HG03460 (cell line): ENCODE measurements at regions not wholly inside any gene's neighbourhood (a gene's known extent, or its start where the extent isn't known, plus 50 kb on each side); places are given as distances from the start of the nearest gene placed in this dataset.
"Not testable (repeated sequence)": the region's sequence is repeated elsewhere in the genome, so short reads cannot be mapped to it uniquely, and the experiment has no call there.

Source experiments
- ATAC-seq: cut with Tn5 transposase; IDR thresholded peaks from one replicate; pipeline ENCODE4 v1.9.1; 2021; ENCODE audit not compliant: unreplicated experiment

DNA sequence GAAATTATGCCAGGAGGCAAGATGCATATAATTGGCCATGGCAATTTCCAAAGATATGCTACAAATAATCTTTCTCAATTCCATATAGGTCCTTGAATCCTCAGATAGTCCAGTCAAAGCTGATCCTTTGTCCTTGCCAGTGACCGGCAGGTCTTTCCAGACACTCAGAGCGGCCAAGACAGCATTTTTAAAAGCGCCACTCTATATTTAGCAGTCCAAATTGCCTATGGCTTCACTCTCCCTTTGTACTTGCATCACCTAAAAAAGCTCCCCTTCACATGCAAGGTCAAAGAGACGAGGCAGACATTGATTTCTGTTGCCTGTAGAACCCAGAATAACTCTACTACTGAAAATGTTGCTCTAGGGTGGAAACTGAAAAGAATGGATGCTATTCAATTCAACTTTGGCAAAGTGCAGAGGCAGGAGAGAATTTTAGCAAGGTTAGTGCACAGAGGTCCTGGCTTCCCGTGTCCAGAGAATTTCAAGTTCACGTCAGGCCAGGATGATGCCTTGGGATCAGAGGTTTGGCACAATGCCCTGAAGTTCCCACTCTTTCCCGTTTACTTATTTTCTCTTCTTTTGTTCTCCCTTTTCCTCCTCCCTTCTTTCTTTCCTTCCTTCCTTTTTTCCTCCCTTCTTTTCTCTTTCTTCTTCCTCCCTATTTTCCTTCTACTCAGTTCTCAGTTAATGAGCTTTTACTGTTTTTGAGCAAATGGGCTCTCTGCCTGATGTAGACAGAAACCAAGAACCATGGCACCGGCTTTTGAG lies 108.5 kb downstream of the KCNK1 start:
- ATAC-seq: no peak

DNA sequence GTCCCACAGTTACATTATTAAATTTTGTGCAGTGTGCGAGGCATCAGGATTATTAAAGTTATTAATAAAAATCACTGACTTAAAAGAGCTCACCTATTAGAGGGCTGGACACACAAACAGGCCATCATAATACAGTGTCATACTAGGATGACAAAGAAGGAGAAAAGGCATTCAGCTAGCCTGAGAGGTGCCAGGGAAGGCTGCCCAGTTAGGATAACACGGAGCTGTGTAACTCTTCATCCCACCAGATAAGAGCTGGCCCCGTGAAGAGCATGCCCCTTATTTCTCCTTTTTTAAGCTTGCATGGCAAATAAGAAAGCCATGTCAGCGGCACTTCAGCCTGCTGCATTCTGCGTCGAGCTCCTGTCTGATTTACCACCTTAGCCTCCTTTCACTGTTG lies 109.5 kb downstream of the KCNK1 start:
- no peak for ATAC-seq

DNA sequence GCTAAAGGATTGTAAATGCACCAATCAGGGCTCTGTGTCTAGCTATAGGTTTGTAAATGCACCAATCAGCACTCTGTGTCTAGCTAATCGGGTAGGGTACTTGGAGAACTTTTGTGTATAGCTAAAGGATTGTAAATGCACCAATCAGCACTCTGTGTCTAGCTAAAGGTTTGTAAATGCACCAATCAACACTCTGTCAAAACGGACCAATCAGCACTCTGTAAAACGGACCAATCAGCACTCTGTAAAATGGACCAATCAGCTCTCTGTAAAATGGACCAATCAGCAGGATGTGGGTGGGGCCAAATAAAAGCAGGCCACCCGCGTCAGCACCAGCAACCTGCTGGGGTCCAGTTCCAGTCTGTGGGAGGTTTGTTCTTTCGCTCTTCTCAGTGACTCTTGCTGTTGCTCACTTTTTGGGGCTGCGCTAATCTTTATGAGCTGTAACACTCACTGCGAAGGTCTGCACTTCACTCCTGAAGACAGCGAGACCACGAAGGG lies 110.3 kb downstream of the KCNK1 start:
- not testable (repeated sequence) for ATAC-seq

DNA sequence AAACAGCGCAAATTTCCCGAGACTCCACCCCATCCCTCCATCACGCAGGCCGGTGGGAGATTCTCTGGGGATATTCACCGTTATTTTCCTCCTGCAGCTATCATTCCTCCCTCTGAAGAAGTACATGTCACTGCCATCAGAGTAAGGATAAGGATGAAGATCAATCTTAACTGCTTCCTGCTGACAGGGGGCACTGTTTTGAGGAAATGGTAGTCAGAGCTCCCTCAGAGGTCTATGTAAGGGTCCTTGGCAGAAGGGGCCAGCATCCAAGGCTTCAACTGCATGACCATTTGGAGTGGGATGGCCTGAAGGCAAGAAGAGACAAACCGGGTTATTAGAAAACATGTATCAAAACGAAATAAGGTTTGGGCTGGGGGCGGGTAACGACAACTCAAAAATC lies 111.5 kb downstream of the KCNK1 start:
- ATAC-seq: no peak

DNA sequence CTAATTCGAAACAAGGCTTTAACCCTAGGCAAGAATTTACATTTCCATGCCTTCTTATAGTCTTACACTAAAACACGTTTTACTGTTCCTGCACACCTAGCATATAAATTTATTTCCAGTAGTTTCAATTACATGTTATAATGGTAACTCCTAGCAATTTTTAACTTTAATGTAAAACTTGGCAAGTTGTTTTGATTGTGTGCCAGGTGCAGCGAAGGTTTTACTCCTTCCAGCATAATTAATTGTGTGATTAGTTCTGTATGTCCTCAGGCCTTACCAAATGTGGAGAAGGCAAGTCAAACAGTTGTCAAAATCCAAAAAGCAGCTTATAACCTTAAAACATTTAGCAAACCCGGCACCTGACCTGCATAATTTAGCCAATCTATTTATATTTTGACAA lies 114.8 kb downstream of the KCNK1 start:
- ATAC-seq: no peak

DNA sequence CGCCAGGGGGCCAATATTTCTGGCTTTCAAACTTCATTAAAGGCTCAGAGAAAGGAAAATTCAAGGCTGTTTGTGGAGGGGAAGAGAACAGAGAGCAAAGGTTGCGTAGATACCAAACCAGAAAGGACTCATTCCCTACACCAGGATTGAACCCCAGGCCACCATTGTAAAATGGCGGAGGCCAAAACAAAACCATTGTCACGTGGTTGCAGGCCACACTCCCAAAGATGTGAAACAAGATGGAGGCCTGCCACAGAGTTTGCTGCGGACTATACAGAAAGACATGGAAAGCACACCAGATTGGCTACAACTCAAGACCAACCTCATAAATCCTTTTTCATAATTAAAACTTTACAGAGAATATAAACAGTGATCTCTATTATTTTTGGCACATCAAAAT lies 116.5 kb downstream of the KCNK1 start:
- ATAC-seq: no peak

DNA sequence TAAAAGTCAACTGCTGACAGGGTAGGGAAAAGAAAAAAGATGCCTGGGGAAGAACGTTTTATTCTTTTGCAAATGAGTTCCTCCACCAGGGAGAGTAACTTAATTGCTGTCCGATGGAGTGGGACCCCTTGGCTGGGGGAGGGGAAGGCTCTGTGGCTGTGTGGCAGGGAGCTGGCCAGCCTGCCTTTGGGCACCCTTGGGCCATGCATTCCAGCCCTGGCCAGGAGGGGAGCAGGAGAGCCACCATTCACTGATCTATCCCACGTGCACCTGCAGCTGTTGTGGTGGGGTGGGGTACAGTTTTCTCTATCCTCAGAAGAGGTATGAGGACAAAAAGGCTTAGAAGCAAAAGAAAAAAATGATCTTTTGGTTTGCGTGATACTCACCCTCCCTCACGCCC lies 116.9 kb downstream of the KCNK1 start:
- no peak for ATAC-seq

DNA sequence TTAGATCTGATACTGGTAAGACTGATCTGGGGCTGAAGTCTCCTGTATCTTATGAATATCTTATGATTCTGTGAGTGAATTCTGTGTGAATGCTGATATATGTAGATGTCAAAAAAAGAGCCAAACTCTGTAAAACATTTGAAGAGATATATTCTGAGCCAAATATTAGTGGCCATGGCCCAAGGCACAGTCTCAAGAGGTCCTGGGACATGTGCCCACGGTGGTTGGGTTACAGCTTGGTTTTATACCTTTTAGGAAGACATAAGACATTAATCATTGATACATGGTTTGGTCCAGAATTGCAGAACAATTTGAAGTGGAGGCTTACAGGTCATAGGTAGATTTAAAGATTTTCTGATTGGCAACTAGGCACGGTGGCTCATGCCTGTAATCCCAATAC lies 118.3 kb downstream of the KCNK1 start:
- ATAC-seq: no peak

DNA sequence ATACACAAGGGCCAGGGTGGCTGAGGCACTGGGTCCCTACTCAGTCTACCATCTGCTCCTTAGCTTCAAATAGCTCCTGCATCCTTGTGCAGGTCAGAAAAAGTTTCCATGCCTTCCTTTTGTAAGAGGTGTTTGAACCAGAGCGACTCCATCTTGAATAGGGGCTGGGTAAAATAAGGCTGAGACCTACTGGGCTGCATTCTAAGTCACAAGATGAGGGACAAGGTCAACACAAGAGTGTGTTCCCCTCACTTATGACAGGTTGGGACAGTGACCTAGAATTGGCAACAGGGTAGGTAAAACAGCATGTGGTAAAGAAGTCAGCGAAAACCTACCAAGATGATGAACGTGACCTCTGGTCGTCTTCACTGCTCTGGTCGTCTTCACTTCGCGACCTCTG lies 120.5 kb downstream of the KCNK1 start:
- ATAC-seq: no peak

DNA sequence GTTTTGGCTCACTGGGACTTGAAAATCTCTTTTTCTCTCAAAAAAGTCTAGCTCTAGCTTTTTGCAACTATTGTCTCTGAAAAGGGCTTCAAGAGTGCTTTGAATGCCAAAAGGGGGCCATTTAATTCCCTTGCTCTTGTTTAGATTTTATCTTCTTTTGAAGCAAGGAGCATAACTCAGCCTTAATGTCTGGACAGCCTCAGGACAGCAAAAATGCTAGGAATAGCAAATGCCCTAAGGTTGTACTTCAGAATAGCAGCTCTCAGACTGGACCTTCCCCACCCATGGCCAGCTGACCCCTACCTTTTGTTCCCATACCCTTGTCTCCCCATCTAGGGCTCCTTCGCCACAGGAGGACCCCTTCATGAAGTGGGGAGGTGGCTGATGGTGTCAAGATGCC lies 121.4 kb downstream of the KCNK1 start:
- ATAC-seq: no peak

DNA sequence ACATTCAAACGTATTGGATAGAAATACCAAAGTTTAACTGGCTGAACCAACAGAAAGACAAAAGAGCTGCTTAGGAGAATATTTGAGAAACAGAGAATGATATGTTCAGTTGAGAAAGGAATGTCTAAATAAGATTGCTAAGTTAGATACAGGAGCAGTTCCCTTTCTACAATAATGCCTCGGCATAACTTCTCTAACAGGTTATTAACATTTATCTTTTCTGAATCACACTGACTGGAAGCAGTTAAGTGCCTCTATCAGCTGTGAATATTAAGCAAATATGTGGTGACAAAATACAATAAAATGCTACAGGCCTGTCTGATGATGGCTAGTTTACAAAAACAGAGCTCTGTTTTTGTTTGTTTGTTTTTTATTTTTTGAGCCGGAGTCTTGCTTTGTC lies 121.9 kb downstream of the KCNK1 start:
- ATAC-seq: no peak

DNA sequence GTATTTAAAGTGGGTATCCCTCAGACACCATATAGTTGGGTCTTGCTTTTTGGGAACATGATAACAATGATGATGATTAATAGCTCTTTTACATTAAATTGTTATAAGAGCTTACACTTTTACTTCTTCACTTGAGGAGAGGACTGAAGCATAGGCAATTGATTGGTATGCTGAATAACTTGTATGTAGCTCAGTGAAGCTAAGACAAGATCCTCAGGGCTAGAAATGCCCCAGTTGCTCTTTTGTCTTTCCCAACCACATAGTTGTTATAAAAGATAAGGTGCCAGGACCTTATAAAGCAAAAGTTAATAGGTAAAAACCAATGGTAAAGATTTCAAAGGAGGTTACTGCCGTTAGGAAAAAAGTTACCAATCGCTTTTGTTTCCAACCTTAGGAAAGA lies 123.4 kb downstream of the KCNK1 start:
- ATAC-seq: no peak

DNA sequence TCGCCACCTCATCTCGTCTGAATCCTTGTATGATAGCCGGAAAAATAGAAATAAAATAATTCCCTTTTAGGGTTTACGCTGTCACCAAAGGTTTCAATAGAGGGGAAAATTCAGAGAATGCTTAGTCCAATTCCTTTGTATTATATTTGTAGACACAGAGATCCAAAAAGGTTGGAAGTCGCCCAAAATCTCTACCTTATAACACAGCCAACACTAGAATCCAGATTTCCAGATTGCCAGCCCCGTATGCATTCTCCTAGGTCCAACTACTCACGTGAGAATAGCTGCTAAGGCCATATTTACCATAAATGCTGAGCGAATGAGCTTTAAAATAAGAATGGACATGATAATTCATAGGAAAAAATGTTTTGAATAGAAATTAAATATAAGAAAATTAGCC lies 124.5 kb downstream of the KCNK1 start:
- no peak for ATAC-seq

DNA sequence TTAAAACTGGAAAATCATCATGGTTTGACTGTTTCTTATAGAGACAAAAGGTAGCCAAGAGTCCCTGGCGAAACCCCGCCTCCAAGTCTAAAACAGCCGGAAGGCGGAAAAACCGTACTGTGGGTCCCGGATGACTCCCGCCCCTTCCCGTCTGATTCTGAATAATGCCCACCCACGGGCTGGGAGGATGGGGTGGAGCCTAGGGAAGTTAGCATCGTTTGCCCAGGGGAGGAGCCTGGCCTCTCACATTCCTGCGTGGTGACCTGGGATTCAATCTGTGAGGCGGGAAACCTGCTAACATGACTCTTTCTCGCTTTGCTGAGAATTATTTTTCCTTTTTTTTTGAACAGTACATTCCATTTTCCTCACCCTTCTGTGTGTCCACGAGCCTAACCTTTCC lies 124.9 kb downstream of the KCNK1 start:
- no peak for ATAC-seq

DNA sequence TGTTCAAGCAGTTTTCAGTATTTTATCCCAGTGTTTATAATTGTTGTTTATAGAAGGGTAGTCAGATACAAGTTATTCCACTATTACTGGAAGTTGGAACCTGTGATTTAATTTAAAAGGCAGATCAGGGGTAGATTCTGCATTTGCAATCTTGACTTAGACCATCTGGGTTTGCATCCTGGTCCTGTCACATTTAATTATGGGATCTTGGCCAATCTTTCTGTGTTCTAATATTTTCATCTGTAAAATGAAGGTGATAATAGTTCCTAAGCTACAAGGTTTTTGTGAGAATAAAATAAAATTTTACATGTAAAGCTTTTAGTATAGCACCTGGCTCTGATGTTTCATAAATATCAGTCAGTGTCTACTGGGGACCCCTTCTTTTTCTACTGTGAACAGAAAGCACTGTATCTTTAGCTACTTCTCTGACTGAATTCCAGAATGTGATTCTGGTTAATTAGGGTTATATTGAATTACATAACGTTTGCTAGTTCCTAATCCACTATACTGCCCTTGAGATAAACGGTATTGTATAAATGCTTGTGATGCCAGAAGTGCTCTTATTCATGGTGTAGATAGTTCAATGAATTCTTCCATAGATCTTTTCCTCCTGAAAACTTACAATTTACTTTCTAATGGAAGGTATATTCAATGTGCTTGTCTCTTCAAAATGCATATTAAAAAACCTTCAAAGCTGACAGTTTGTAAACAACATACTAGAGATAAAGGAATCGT lies 131.0 kb downstream of the KCNK1 start:
- ATAC-seq: no peak

DNA sequence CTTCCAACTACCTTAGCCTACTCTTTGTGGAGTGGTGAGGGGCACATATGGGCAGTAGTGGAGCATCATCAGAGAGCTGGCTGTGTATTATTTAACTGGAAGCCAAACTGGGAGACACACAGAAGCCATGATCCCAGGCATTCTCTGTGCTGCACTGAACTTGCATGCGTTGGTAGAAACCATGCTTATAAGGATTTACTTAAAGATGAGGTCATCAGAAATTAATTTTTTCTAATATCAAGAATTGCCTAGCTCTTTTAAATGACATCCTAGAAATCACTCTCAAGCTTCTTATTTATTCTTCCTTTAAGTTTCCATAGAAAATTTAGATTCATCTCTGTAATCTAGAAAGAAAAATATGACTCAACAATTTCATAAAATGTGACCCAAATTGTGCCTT lies 136.2 kb downstream of the KCNK1 start:
- no peak for ATAC-seq

DNA sequence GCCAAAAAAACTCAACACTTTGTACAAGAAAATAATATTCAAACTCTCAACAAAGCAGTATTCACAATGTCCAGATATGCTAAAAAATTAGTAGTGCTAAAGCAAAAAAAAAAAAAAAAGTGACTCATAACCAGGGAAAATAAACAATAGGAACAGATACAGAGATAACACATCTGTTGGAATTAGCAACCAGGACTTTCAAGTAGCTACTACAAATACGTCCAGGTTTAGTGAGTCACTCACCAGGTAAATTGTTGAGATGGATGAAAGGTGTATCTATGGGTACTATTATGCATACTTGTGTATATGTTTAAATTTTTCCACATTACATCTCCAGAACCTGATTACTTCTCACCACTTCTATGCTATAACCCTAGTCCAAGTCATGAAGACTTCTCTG lies 144.8 kb upstream of the SLC35F3 start:
- ATAC-seq: no peak

DNA sequence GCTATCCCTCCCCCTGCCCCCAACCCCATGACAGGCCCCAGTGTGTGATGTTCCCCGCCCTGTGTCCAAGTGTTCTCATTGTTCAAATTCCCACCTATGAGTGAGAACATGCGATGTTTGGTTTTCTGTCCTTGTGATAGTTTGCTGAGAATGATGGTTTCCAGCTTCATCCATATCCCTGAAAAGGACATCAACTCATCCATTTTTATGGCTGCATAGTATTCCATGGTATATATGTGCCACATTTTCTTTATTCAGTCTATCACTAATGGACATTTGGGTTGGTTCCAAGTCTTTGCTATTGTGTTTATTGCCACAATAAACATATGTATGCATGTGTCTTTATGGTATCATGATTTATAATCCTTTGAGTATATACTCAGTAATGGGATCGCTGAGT lies 140.2 kb upstream of the SLC35F3 start:
- not testable (repeated sequence) for ATAC-seq

DNA sequence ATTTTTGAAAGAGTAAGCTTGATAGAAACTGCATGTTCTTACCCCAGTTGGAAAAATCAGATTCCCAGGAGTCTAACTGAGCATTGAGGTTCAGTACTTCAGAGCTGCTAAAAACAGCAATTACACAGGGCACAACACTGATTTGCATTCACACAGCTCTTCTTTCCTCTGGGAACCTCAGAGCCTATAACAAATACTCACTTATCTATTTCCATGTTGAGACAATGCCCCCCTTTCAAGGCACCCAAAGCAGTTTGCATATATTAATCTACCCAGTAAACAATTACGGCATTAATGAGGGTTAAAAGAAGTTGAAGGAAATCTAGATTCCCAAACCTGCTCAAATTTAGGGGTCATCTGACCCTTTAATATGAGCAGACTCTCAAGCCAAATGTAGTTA lies 126.9 kb upstream of the SLC35F3 start:
- ATAC-seq: no peak

DNA sequence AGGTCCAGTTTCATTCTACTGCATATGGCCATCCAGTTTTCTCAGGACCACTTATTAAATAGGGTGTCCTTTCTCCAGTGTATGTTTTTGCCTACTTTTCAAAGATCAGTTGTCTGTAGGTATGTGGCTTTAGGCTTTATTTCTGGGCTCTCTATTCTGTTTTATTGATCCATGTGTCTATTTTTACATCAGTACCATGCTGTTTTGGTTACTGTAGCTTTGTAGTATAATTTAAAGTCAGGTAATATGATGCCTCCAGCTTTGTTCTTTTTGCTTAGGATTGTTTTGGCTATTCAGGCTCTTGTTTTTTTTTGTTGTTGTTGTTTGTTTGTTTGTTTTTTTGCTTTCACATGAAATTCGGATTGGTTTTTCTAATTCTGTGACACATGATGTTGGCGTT lies 124.4 kb upstream of the SLC35F3 start:
- ATAC-seq: no peak

DNA sequence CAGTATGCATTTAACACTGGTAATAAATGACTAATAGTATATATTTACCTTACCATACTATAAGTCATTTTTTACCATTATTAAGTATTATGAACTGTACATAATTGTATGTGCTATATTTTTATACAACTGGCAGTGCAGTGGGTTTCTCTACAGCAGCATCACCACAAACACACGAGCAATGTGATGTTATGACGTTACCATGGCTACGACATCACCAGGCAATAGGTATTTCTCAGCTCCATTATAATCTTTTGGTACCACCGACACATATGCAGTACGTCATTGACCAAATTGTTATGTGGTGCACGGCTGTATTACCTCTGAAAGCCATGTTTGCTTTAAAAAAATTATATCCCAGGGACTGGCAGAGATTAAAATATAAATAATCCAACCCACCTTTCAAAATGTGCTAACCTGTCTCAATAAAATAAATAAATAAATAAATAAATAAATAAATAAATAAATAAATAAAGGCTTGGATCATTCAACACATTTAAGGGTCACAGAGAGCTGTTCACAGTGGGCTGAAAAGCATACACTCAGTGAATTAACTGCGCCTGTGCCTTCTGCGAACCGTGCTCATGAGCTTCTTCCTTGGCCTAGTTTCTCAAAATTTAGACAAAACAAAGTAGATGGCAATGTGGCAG lies 121.4 kb upstream of the SLC35F3 start:
- no peak for ATAC-seq

DNA sequence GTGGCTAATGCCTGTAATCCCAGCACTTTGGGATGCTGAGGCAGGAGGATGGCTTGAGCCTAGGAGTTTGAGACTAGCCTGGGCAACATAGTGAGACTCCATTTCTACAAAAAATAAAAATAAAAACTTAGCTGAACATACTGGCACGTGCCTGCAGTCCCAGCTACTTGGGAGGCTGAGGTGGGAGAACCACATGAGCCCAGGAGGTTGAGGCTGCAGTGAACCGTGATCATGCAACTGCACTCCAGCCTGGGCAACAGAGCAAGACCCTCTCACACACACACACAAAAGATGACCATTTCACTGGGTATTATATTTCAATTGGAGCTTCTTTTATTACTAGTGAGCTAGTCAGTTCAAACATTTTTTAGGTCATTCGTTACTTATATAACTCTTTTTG lies 116.9 kb upstream of the SLC35F3 start:
- ATAC-seq: no peak
